CD4-positive, alpha-beta T cell treated with Interleukin-21 for 1 hour (primary cell): ENCODE measurements at regions not wholly inside any gene's neighbourhood (a gene's known extent, or its start where the extent isn't known, plus 50 kb on each side); places are given as distances from the start of the nearest gene placed in this dataset.

ENCODE experiments used
- DNase-seq: peaks from one replicate; pipeline ENCODE4 v3.0.0-alpha.2; 2020

GRCh38 chr14:96638041-96638855 is 136.1 kb downstream of the PAPOLA start:
- no peak for DNase-seq

- DNase-seq, result no peak
Measured at GRCh38 chr14:96639550-96639949, 137.4 kb downstream of the PAPOLA start.

- DNase-seq, result no peak
Measured at GRCh38 chr14:96648506-96649326, 146.5 kb downstream of the PAPOLA start.

- no peak for DNase-seq
Measured at GRCh38 chr14:96649327-96649601, 147.1 kb downstream of the PAPOLA start.

GRCh38 chr14:96653597-96653996 is 143.6 kb upstream of the VRK1 start:
- no peak for DNase-seq

- DNase-seq, result no peak
Measured at GRCh38 chr14:96658611-96659010, 138.6 kb upstream of the VRK1 start.

GRCh38 chr14:96660123-96660522 is 137.1 kb upstream of the VRK1 start:
- DNase-seq, result no peak

- no peak for DNase-seq
Measured at GRCh38 chr14:96660667-96661066, 136.5 kb upstream of the VRK1 start.

GRCh38 chr14:96661244-96661969 is 135.8 kb upstream of the VRK1 start:
- no peak for DNase-seq

GRCh38 chr14:96662116-96662970 is 134.8 kb upstream of the VRK1 start:
- no peak for DNase-seq

- no peak for DNase-seq
Measured at GRCh38 chr14:96663076-96663475, 134.1 kb upstream of the VRK1 start.

- no peak for DNase-seq
Measured at GRCh38 chr14:96663491-96664067, 133.6 kb upstream of the VRK1 start.

GRCh38 chr14:96666088-96666487 is 131.1 kb upstream of the VRK1 start:
- DNase-seq, result no peak

- DNase-seq, result no peak
Measured at GRCh38 chr14:96670391-96670790, 126.8 kb upstream of the VRK1 start.

GRCh38 chr14:96671218-96671617 is 126.0 kb upstream of the VRK1 start:
- DNase-seq, result no peak

- no peak for DNase-seq
Measured at GRCh38 chr14:96673706-96674105, 123.5 kb upstream of the VRK1 start.

GRCh38 chr14:96674121-96674520 is 123.1 kb upstream of the VRK1 start:
- no peak for DNase-seq

- DNase-seq, result no peak
Measured at GRCh38 chr14:96676166-96676565, 121.0 kb upstream of the VRK1 start.

GRCh38 chr14:96681829-96682228 is 115.4 kb upstream of the VRK1 start:
- no peak for DNase-seq

GRCh38 chr14:96682401-96682800 is 114.8 kb upstream of the VRK1 start:
- no peak for DNase-seq

GRCh38 chr14:96683562-96684289 is 113.5 kb upstream of the VRK1 start:
- no peak for DNase-seq

- no peak for DNase-seq
Measured at GRCh38 chr14:96686126-96686525, 111.1 kb upstream of the VRK1 start.
